HG02870 (cell line): ENCODE measurements at regions not wholly inside any gene's neighbourhood (a gene's known extent, or its start where the extent isn't known, plus 50 kb on each side); places are given as distances from the start of the nearest gene placed in this dataset.
"Not testable (repeated sequence)": the region's sequence is repeated elsewhere in the genome, so short reads cannot be mapped to it uniquely, and the experiment has no call there.

ENCODE experiments used
- ATAC-seq: cut with Tn5 transposase; IDR thresholded peaks from one replicate; pipeline ENCODE4 v1.9.1; 2021; ENCODE audit warnings: mild to moderate bottlenecking, moderate library complexity; ENCODE audit not compliant: unreplicated experiment

- no peak for ATAC-seq
Measured at GRCh38 chr14:71618047-71618446, 314.2 kb upstream of the RGS6 start.

DNA sequence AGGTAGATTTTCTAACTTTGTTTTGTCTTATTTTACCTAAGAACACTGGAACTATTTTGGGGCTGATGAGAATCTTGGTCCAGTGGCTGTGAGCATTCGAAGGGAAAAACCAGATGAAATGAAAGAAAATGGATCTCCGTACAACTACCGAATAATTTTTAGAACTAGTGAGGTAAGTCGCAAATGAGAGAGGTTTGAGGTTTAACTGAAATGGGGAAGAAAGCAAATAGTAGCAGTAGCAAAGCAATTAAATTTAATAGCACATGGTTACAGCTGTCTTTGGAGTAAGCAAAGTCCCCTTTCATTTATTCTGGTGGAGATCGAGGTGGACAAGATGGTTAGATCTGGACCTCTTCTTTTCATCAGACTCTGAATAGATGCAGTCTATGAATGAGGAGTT is 313.5 kb upstream of the RGS6 start:
- no peak for ATAC-seq

- ATAC-seq = no peak
Measured at GRCh38 chr14:71619472-71619871, 312.8 kb upstream of the RGS6 start.

DNA sequence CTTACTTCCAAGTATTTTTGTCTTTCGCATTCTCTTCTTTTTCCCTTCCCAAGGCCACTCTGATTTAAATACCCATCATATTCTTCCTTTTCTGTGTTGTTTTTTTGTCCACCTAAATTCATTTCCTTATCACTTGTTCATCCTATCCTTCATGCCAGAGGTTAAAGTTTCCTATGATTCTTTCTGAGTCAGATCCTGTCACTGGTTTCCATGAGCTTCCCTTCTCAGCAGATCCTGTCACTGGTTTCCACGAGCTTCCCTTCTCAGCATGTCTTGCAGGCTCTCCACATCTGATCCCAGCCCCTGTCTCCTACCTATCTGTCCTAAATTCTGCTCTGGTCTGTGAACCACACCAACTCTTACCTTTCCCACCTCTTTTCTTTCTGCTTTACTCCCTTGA is 311.8 kb upstream of the RGS6 start:
- ATAC-seq = no peak

- no peak for ATAC-seq
Measured at GRCh38 chr14:71621276-71621675, 311.0 kb upstream of the RGS6 start.

- no peak for ATAC-seq
Measured at GRCh38 chr14:71621980-71622605, 310.1 kb upstream of the RGS6 start.

- ATAC-seq = no peak
Measured at GRCh38 chr14:71623939-71624338, 308.3 kb upstream of the RGS6 start.

DNA sequence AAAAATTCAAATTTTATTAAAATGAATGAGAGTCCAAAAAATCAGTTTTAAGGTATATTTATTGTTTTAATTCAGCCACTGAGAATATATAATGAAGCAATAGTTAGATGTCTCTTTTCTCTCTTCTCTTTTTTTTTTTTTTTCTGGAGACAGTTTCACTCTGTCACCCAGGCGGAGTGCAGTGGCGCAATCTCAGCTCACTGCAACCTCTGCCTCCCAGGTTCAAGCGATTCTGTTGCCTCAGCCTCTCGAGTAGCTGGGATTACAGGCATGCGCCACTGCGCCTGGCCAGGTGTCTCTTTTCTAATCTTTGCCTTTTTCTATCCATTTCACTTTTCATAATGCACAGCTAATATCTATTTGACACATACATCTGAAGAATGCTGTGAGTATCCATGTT is 307.1 kb upstream of the RGS6 start:
- ATAC-seq = no peak

GRCh38 chr14:71625891-71626701 is 306.1 kb upstream of the RGS6 start:
- no peak for ATAC-seq

DNA sequence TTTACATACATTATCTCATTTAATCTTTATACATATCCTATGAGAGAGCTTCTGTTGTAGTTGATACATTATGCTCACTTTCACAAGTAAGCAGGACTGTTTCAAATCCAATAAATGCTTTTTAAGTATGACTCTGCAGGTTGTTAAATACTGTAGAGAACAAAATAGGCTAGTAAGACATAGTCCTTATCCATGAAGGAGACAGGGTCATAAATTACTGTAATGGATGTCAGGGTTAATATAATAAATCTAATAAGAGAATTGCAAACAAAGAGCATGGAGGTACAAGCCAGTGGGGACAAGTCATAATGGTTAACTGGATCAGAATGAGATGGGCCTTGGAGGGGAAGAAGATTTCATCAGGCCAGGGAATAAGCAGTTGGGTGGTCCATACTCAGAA is 303.8 kb upstream of the RGS6 start:
- no peak for ATAC-seq

GRCh38 chr14:71629250-71629649 is 303.0 kb upstream of the RGS6 start:
- ATAC-seq = no peak

DNA sequence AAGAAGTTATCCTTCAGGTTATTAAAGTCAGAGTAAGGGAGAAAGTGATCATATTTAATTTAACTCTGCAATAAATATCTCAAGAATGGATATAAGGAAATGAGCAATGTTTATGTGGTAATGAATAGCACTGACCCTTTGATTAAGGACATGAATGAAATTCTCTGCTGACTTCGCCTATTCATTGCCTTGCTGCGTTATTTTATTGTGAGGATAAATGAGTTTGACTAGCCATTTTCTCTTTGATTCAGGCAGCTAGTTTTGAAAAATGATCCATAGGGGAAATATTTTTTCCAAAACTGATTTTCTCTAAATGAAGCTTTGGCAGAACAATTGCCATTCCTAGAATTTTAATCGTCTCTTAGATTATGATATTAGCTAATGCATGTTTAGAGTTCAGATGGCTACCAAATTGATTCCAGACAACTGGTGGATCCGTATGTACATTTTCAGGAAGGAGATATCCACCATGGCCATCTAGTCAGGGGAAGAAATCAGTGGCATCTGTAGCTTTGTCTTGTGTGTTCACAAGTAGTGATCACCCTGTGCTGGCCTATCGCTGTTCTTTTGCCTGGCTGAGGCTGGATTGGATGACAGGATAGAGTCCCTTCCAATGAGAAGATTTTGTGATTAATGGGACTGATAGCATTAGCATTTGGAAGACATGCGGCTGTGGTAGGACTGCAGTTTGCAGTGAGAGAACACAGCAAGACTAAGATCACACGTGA is 302.3 kb upstream of the RGS6 start:
- ATAC-seq = no peak

- not testable (repeated sequence) for ATAC-seq
Measured at GRCh38 chr14:71631030-71631429, 301.2 kb upstream of the RGS6 start.

- no peak for ATAC-seq
Measured at GRCh38 chr14:71632440-71632946, 299.7 kb upstream of the RGS6 start.

GRCh38 chr14:71636076-71636475 is 296.2 kb upstream of the RGS6 start:
- ATAC-seq = no peak

GRCh38 chr14:71636820-71637471 is 295.3 kb upstream of the RGS6 start:
- no peak for ATAC-seq

GRCh38 chr14:71638523-71639196 is 293.6 kb upstream of the RGS6 start:
- ATAC-seq = no peak

DNA sequence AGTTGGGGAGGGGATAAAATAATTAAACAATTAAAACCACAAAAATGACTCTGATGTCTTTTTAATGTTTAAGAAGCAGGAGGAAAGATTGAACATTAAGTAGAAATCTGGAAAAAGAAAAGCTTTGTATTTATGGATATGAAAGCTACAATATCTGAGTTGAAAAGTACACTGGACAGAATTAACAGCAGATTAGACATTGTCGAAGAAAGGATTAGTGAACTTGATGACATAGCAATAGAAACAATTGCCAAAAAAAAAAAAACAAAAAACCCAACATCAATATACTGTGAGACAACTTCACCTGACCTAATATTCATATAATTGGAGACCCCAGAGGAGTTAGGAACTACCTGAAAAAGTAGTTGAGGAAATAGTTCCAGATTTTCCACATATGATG is 289.5 kb upstream of the RGS6 start:
- no peak for ATAC-seq

GRCh38 chr14:71645656-71646055 is 286.6 kb upstream of the RGS6 start:
- ATAC-seq = no peak

- no peak for ATAC-seq
Measured at GRCh38 chr14:71646518-71646917, 285.7 kb upstream of the RGS6 start.
